Psoas muscle (tissue), 7 donors: ENCODE measurements at regions not wholly inside any gene's neighbourhood (a gene's known extent, or its start where the extent isn't known, plus 50 kb on each side); places are given as distances from the start of the nearest gene placed in this dataset.

Experiments used
- ATAC-seq, 4 donors: fragments of 200-7000 bp; cut with Tn5 transposase; one replicate each; pipeline ENCODE4 v1.9.1; 2020; ENCODE audit warnings: moderate library complexity in 3 of 4, mild to moderate bottlenecking in 2 of 4
- DNase-seq, 2 donors: peaks; one replicate each; pipeline ENCODE4 v3.0.0-alpha.2; 2020
- H3K27ac ChIP-seq: fragments of 200-600 bp; one replicate; pipeline ENCODE4 v1.8.0; 2022
- H3K27me3 ChIP-seq, 3 donors: fragments of 200-600 bp in 1 of 3; one replicate each; pipeline versions ENCODE4 v1.6.1 to v1.8.0; 2013 to 2022; ENCODE audit warnings: low read length in 2 of 3, mild to moderate bottlenecking in 2 of 3, moderate library complexity in 1 of 3; ENCODE audit not compliant: insufficient read depth in 3 of 3
- H3K36me3 ChIP-seq, 2 donors: fragments of 200-600 bp in 1 of 2; one replicate each; pipeline versions ENCODE4 v1.6.1 to v1.8.0; 2013 to 2022; ENCODE audit warnings: low read depth in 1 of 2, mild to moderate bottlenecking in 1 of 2, moderate library complexity in 1 of 2; ENCODE audit not compliant: insufficient read depth in 1 of 2
- H3K4me1 ChIP-seq: fragments of 200-600 bp; one replicate; pipeline ENCODE4 v1.8.0; 2022
- H3K4me3 ChIP-seq: fragments of 200-600 bp; one replicate; pipeline ENCODE4 v1.8.0; 2022; ENCODE audit warnings: mild to moderate bottlenecking
- H3K9me3 ChIP-seq: fragments of 200-600 bp; one replicate; pipeline ENCODE4 v1.8.0; 2022
- WGBS, 3 donors: extraction: QIAGEN DNeasy Blood & Tissue Kit; methylation state at CpG; one replicate each; pipeline versions ENCODE4 v1.1.6 to v1.1.7; 2013; 5-methylcytosine and 5-hydroxymethylcytosine counted together
- intact Hi-C, 2 donors: fragments of 100-400 bp; cut with DNase I; formaldehyde crosslinking; loops; one replicate each; pipeline versions ENCODE4 v1.11.0 to v1.14.2; 2022
- TF ChIP-seq, protein P1 (sequence below): fragments of 200-600 bp; IDR thresholded peaks from one replicate; pipeline ENCODE4 v1.8.0; 2022; ENCODE audit warnings: antibody characterized with exemption
- donor health status: healthy with polysubstance abuse.
- donor health status: DM: no; HTN: no; CAD: no; lungs with moderate emphysema.
- donor health status: Bipolar disorder and iron deficiency.
- donor health status: healthy.
- donor health status: DM: yes; HTN: yes; CAD: no.
- donor health status: DM: no; HTN: no; CAD: no.
- donor health status: DM: yes; HTN: yes; CAD: no.

DNA sequence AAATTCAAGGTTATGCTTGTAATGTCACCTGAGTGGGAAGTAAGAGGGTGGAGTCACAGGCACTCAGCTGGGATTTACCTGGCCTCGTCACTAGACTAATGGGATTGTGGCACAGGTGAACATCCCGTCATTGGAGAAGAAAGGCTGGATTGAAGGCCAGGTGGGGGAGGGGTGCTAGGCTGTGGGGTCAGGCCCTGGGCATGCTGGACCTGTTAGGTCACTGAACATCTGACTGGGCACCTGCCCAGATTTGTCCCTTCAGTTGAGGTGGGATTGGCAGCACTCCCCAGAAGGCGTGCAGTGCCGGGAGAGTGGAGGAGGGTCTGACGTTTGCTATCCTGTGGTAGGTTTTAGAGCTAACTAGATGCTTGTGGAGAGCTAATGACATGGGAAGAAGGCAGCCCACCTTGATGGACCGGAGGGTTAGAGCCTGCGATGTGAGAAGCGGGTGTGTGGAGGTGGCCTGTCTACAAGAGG lies 161.5 kb upstream of the ZNF267 start:
- H3K4me3 ChIP-seq: no peak overlapping the region
- H3K36me3 ChIP-seq: peaks cover 0 to 17% of the 10 kb centered on the region in 2 donors
- H3K9me3 ChIP-seq: no peaks in the 10 kb centered on the region
- intact Hi-C loops: loop anchor here (5.0 to 10.0 kb wide), 3 partner anchors 155 to 207 kb away; partner anchors contain the start of gene RUSF1 (in 1 of the 2)
- H3K4me1 ChIP-seq: peaks cover 11% of the 10 kb centered on the region
- TF ChIP-seq, protein P1, sequence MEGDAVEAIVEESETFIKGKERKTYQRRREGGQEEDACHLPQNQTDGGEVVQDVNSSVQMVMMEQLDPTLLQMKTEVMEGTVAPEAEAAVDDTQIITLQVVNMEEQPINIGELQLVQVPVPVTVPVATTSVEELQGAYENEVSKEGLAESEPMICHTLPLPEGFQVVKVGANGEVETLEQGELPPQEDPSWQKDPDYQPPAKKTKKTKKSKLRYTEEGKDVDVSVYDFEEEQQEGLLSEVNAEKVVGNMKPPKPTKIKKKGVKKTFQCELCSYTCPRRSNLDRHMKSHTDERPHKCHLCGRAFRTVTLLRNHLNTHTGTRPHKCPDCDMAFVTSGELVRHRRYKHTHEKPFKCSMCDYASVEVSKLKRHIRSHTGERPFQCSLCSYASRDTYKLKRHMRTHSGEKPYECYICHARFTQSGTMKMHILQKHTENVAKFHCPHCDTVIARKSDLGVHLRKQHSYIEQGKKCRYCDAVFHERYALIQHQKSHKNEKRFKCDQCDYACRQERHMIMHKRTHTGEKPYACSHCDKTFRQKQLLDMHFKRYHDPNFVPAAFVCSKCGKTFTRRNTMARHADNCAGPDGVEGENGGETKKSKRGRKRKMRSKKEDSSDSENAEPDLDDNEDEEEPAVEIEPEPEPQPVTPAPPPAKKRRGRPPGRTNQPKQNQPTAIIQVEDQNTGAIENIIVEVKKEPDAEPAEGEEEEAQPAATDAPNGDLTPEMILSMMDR: no peak
- H3K27ac ChIP-seq: no peak overlapping the region
- no peak for DNase-seq
- ATAC-seq: no peak
- 91 to 98% (median 93%) methylated on average over 8 of the region's 8 CpGs for WGBS, 3 donors
- no peaks in the 10 kb centered on the region for H3K27me3 ChIP-seq

DNA sequence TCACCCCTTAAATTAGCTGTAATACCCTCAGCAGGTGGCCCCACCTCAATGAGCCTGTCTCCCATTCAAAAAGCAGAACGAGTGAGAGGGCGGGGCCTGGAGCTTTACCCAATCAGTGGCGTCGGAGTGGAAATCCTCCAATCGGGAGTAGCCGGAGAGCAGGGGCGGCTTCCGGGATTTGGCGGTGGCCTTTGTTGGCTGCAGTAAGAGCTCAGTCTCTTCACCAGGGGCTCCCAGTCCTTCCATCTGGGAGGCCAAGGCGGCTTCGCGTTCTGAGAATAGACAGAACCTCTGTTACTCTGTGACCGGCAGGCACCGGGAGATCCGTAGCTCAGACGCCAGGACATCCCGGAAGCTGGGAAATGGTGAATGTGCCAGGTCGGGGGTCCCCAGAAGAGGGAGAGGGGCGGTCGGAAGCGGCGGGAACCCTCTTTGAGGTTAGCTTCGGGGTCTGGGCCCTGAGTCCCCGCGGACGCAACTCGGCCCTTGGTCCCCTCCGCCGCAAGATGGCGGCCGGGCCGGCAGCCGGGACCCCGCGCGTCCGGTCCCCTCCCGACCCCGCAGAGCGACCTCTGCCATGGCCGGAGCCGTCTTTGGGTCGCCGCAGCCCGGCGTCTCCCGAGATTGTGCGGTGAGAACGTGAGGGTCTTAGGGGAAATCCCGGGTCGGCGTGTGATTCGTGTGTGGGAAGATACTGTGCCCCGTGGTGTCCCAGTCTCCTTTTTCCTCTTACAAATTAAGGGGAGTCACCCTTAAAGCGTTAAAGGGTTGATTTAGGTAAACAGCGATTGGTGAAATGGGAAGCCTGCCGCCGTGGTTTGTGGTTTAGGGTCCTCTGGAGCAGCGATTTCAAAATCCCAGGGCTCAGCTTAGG lies 160.3 kb upstream of the ZNF267 start:
- DNase-seq: peak; percentile 94 to 95
- peak; percentile 92 to 98 (median 97) for ATAC-seq
- H3K27me3 ChIP-seq: no peaks in the 10 kb centered on the region
- H3K4me1 ChIP-seq: peaks cover 11% of the 10 kb centered on the region
- TF ChIP-seq, protein P1: no peak
- WGBS, 3 donors: 0 to 1% (median 0%) methylated on average over 56 to 59 of the region's 59 CpGs
- peak overlapping the region; percentile 91 for H3K4me3 ChIP-seq
- peaks cover 0 to 8% of the 10 kb centered on the region in 2 donors for H3K36me3 ChIP-seq
- H3K9me3 ChIP-seq: no peaks in the 10 kb centered on the region
- intact Hi-C loops: loop anchor here (5.0 to 10.0 kb wide), 3 partner anchors 154 to 209 kb away; partner anchors contain the start of gene RUSF1 (in 1 of the 2)
- H3K27ac ChIP-seq: peak overlapping the region; percentile 95

DNA sequence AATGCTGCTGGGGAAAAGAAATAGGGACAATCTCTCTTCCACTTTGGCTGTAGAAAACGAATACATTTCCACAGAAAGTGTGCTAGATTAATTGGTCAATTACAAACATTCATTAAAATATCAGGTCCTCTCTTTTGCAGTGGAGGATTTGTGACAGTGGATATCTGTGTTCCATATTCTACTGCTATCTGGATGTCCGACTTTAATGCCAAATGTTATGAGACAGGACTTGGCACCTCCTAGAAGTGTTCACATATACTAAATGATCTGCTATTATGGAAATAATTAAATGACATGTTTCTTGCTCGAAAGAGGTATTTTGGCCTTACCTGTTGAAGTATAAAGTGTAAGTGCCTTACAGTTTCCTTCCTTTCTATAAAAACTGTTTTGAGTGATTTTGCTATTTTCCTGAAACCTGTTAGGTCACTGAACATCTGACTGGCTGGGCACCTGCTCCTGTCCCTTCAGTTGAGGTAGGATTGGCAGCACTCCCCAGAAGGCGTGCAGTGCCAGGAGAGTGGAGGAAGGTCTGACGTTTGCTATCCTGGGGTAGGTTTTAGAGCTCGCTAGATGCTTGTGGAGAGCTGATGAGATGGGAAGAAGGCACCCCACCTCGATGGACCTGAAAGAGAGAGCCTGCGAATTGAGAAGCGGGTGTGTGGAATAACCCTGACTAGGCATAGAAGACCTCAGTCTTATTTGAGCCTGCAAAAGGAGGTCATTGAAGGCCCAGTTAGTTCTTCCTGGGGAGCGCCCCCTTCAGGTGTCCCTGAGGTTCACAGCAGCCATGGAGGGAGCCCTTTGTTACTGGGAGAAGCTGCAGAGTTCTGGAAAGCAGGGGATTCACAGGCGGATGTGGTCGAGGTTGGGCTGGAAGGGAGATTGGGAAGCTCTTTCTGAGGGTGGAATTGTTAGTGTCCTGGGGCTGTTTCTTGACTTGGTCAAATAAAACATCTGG lies 159.4 kb upstream of the ZNF267 start:
- peak in 1 of 2 donors; percentile 54 for DNase-seq
- Histone ChIP-seq H3K4me3 (peak overlapping the region; percentile 91), H3K9me3 (no peaks in the 10 kb centered on the region), H3K27ac (peak overlapping the region; percentile 95), H3K36me3 (peaks cover 0 to 8% of the 10 kb centered on the region in 2 donors), H3K4me1 (peaks cover 11% of the 10 kb centered on the region), H3K27me3 (no peaks in the 10 kb centered on the region)
- 44 to 47% (median 46%) methylated on average over 12 of the region's 12 CpGs for WGBS, 3 donors
- ATAC-seq: peak; percentile 52 to 66 (median 55)
- intact Hi-C loops: loop anchor here (5.0 to 10.0 kb wide), 3 partner anchors 153 to 209 kb away; partner anchors contain the start of gene RUSF1 (in 1 of the 2)
- TF ChIP-seq, protein P1: no peak

DNA sequence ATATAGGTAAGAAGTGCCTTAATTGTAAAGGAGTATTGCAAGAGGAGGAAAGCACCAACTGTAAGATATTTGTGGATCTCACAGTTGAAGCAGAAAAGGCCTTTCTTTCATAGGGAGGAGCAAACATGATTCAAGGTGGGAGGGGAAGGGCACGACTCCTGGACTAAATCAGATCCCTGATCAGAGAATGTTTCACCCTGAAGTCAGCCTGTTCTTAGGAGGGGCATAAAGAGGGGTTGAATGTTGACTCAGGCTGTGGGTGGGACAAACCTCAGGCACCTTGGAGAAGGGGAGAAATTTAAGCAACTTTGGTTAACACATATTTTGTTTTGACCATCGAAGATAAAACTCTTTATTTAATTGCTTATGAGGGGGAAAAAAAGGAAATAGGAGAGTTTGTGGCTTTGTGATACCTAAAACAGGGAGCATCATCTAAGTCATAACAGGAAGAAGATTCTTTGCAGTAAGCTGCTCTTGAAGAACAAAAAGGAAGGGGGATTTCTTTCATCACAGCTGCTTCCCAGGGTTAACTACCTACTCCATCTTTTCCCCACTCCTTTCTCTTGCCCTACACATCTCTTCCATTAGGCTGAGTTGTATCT lies 158.6 kb upstream of the ZNF267 start:
- DNase-seq (no peak), ATAC-seq (no peak)
- intact Hi-C loops: loop anchor here (5.0 to 10.0 kb wide), 3 partner anchors 152 to 210 kb away; partner anchors contain the start of gene RUSF1 (in 1 of the 2)
- Histone ChIP-seq H3K27ac (peak overlapping the region; percentile 95), H3K9me3 (no peaks in the 10 kb centered on the region), H3K27me3 (no peaks in the 10 kb centered on the region), H3K4me1 (peaks cover 11% of the 10 kb centered on the region), H3K4me3 (no peak overlapping the region), H3K36me3 (peaks cover 0 to 8% of the 10 kb centered on the region in 2 donors)
- TF ChIP-seq, protein P1: no peak
- 70 to 80% (median 79%) methylated on average over 2 of the region's 2 CpGs for WGBS, 3 donors
